Stimulated activated CD8-positive, alpha-beta memory T cell treated with anti-CD3 and anti-CD28 coated beads, Interleukin-12 subunit alpha, Interleukin-12 subunit beta, amount 100 ng/mL, for 1 hour (primary cell): ENCODE measurements at regions not wholly inside any gene's neighbourhood (a gene's known extent, or its start where the extent isn't known, plus 50 kb on each side); places are given as distances from the start of the nearest gene placed in this dataset.
A peak's percentile ranks its signal among the peaks of the same experiment; 100 is the strongest.

ENCODE experiments used
- DNase-seq: peaks from one replicate; pipeline ENCODE4 v3.0.0-alpha.2; 2020; ENCODE audit warnings: low read depth

DNA sequence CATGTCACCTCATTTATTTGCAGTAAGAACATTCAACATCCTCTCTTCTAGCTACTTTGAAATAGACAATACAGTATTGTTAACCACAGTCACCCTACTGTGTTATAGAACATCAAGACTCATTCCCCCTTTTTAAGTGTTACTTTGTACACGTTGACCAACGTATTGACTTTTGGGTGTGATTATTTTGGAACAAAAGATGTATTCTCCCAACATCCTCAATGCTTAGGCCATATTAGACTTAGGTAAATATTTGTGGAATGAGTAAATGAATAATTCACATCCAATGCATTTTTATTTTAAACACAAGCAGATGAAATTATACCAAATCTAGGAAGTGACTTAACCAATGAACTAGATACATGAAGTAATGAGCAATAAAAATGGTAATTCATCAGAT is 296.6 kb downstream of the CHRM3 start:
- no peak for DNase-seq

DNA sequence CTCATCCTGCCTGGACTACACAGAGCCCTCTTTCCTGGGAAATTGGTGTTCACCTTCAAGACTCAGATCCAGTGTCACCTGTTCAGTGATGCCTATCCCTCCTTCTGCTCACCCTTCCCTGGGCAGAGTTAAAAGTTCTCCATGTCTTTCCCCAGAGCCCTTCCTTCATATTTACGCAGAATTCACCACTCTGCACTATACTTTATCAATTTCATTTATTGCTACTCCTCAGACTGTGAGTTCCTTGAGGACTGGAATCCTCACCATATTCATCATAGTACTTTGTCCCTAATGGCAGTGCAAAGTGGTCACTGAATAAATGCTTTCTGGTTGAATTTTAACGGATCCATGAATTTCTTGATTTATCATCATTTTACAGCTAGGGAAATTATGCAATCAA is 300.0 kb downstream of the CHRM3 start:
- no peak for DNase-seq

DNA sequence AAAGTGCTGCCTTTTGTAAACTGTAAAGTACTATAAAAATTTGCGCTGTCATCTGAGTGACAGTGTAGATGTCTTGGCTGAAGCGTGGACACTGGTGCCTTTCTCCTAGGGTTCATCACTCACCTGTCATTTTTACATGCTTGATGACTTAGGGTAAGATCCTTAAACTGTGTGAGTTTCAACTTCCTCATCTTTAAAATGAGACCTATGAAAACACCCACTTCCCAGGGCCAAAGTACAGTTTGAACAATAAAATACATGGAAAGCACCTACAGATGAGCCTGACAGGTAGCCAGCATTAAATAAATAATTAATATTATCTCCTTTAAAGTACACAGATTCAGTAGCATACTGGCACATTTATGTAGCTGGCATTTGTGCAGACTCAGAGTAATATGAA is 309.9 kb downstream of the CHRM3 start:
- DNase-seq: no peak

DNA sequence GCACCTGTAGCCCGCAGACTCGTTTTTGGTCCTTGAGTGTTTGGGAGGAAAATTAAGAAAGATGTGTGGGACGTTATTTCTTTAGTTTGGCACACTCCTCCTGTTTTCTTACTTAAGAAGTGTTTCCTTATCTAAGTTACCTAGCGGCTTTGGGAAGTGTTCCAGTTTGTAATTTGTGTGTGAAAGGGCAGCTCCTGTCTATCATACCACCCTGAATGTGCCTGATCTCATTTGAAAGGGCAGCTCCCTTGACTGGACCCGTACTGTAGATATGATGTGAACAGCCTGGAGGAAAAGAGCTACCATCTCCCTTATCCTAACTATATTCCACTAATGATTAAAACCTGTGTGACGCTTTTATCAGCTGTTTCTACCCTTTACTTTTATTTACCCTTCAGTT is 314.3 kb downstream of the CHRM3 start:
- no peak for DNase-seq

DNA sequence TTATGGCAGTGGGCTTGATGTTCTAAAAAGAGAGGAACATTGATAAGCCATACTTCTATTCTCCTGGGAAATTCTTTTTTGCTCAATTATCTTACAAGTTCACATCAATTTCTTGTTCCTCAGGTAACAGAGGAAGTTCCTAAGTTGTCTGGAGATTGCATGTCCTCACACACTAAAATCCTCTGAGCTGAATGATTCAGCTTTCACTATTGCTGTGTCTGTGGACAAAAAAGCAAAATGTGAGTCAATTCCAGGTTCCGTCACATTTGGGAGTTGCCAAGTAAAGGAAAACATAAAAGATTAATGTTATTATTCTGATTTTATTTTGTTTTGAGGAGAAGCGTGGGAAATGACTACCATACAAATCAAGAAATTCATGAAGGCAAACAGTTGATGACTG is 316.7 kb downstream of the CHRM3 start:
- no peak for DNase-seq

DNA sequence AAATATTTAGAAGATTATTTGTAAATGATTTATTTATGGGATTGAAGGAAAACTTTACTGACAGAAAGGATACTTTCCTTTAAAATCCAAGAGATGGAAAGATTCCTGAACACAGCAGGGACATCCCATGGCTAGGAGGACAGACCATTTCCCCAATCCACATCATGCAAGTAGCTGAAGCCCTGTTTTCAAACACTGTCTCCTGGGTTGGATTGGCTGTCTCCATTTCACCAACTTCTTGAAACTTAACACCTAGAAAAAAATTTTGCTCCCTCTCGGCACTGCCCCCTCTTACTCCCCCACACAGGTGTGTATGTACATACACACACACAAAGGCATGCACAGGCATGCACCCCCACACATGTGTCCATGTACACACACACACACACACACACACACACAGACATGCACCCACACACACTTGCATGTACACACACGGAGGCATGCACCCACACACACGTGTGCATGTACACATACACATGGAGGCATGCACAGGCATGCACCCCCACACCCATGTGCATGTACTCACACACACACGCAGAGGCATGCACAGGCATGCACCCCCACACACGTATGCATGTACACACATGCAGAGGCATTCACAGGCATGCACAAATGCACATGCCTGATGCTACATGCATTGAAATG is 320.0 kb downstream of the CHRM3 start:
- DNase-seq: no peak

DNA sequence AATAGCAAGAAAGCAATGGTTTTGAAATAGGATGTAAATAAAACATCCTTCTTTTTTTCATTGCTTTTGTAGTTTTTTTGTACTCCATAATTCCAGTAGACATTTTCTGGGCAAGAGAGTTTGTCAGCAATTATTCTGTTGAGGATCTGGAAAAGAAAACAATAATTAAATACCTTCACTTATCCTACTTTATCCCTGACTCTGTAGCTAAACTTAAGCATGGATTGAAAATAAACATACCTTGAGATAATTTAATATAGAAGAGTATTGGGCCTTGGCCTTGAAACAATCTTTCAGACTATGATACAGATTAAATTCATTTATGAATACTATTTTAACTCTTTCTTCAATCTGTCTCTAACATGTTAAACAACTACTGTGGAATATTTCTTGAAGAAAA is 321.2 kb downstream of the CHRM3 start:
- no peak for DNase-seq

DNA sequence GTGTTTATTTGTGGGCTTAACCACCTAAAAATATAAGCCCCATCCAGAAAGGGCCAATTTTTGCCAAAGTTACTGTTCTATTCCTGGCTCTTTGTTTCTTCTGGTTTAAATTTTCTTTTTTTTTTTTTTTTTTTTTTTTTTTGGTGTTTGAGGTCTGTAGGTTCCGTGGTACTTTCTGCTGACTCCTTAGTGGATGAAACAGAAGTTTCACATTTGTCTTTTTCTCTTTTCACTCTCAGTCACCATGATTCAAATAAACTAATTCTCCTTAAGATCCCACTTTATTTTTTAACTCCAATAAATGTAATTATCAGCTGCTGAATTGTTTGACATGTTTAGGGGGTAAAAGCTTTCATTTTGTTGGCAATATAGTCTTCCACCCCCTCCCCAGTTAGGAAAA is 322.3 kb downstream of the CHRM3 start:
- DNase-seq: no peak

DNA sequence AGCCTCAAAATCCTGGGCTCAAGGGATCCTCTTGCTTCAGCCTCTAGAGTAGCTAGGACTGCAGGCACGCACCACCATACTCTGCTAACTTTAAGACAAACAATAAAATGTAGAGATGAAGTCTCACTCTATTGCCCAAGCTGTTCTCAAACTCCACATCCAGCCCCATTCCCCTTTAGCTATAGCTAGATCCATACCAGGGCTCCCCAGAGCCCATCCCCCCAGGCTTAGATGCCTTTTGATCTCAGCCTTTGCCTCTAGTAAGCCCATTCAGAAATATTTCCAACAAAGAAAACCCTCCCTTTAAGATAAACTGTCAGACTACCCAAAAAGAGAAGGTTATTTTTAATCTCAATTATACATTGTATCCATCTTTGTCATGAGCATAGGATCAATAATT is 325.4 kb downstream of the CHRM3 start:
- no peak for DNase-seq

DNA sequence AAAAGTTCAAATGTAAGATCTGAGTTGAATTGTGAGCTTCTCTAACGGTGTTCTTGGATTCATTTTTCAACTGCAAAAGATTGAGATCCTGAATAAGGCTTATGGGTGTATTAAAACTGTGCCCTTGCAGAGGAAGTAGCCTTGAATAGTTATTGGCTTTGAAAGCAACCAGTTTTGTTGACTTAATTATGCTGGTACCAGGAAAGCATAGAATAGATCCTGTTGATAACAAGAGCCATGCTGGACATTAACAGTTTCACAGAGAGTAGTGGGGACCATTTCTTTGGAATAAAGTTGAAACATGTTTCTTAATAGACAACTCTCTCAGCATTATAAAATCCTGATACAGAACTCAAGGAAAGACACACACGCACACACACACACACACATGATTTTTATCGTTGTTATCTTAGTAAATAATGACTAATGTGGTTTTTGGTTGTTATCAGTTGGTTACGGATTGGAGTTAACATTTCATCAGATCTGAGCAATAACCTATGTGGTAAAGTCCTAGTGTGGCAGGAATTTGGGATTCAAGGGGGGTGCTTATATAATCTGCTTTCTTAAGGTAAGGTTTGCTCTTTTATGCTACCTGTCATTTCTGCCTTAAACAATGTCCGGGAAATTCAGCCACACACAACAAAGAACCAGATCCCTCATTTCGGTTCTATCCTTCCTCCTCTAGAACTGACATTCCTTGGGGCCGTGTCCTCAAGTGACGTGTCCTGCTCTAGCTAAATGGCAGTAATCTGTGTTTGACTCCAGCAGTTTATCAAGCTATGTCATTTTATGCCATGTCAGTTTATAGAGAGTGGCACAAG is 330.9 kb downstream of the CHRM3 start:
- DNase-seq: no peak

DNA sequence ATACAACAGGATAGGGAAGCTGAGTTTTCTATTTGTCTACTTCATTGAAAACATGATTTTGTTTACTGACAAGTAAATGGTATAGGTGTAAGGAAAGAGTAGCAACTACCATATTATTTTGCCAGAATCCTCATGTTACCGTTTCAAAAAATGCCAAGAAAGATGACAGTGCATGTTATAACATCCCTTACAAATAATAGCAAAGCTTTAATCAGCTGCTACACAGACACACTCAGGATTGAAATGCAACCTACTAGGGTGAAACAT is 331.5 kb downstream of the CHRM3 start:
- no peak for DNase-seq

DNA sequence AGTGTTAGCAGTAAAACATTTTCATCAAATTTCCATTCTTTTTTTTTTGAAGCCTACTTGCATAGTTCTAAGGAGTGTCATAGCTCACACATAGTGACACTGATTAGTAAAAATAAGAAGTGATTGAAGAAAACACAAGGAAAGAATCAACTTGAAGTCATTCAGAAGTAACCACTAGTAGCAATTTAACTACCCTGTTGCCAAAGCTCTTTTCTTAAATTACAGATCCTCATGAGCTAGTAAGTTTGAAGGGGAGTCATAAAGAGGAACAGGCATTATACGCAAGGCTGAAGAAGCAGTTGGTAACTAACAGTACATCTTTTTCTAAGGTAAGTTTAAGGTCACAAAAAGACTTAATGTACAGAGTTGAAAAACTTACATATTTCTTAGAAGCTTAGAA is 332.2 kb downstream of the CHRM3 start:
- DNase-seq: no peak

DNA sequence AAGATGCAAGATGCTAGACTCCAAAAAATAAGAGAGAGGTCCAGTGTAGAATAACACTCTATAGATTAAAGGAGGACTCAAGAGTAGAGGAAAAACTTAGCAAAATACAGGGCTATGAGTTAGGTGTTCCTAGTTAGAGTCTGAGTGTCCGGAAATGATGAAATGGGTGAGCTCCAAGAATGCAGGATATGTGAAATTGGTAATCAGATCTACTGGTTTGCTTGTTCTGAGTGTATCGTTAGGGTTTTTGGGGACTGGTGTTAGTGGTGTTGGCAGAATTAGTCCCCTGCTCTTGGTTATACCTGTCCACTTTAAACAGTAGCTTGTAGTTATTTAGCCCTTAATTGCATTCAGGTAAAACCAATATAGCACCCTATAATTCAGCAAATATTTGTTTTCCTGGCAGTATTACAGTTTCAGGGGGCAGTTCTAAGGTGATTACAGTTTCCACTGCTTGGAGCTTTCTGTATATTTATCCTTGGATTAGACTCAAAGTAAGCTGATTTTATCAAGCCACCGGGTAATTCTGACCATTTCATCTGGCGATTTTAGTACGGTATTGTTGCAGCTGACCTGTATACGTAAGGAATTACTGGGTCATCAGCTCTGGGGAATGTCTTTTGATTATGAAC is 332.7 kb downstream of the CHRM3 start:
- DNase-seq: no peak

DNA sequence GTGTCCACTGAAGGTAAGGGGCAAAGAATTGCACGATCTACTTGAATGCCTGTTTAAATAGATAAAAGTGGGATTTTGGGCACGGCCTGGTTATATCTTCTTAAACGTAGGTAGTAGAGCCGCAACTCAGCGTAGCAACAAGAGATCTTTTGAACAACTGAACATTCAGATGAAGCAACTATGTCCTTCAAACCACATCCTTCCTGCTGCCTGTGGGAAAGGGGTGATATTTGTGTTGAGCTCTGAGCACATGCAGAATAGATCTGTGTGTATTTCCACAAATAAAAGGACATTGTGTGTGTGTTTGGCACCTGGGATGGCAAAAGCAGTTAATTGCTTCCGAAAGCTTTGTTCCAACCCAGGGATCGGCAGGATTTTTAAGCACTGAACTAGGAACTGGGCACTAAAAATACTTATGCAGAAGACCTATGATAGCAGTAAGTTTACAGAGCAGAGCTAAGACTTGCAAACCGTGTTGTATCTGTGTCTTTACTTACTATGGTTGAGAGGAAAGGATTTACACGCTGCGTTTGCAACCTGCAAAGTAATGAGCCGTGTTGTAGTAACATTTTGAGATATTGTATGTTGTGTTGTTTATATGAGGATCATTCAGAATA is 333.4 kb downstream of the CHRM3 start:
- peak; percentile 23 for DNase-seq

DNA sequence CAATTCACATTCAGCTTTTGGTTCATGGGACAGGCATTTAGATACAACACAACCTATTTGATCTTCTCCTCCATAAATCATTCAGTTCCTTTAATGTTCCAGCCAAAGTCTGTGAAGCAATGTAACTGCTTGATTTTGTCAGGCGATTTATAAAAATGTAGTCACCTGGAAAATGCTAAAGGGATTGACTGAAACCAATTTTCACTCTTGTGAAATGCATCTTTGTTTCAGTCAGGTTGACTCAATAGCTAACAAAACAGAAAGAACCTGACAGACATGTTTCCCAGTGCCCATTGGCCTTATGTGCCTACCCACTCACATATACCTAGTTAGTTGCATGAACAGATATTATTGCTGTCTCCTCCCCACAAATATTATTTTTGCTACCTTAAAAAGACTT is 335.7 kb downstream of the CHRM3 start:
- DNase-seq: no peak

DNA sequence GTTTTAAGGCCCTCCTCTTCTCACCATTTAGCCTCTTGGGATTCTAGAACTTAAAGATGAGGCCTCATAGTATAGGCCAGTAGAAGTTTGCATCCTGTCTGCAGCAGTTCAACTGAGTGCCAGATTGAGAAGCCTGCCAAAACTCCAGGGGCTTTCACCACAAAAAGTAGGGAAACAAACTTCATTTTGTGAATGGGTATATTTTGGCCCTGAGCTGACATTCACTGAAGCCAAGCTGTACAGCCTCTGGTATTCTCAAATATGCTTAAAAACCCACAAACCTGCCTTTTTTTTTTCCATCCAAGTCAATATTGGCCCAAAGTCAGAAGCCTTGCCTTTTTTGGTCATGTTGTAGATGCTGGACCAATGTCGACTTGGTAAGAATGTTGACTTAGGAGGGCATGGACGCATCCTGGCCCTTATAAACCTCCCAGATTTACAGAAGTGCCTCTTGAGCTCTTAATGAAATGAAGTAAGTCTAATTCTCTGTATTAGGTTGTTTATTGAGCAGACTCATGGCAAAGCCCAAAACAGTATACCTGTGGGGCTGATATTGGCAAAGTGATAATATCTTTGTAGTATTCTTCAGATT is 337.5 kb downstream of the CHRM3 start:
- no peak for DNase-seq

DNA sequence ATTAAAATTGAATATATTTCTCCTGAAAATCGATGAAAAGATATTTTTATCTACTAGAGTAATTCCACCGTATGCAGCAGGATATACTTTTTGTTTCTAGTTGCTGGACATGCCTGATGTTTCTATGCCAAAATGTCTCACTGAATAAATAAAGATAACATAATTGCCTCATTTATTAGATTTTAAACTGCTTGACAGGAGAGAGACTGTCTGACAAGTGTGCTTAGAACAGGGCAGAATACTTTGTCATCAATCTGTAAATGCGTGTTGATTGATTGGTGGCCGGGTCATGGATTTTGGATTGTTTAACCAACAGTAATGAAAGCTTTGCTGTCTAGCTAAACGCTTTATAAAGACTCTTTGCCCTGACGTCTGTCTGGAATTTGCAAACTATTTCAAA is 339.0 kb downstream of the CHRM3 start:
- no peak for DNase-seq

DNA sequence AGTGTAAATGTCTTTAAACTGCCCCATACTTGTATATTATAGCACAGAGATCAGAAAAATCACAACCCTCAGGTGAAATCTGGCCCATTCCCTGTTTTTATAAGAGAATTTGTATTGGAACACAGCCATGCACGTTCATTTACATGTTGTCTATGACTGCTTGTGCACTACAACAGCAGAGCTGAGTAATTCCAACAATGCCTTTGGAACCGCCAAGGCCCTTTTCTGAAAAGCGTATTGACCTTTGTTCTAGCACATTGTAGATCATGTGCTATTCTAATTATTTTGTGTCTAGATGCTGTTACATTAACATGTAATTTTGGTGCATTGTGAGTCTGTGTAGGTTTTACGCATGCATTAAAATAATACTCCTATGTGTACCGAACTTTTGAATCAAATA is 339.6 kb downstream of the CHRM3 start:
- DNase-seq: no peak

DNA sequence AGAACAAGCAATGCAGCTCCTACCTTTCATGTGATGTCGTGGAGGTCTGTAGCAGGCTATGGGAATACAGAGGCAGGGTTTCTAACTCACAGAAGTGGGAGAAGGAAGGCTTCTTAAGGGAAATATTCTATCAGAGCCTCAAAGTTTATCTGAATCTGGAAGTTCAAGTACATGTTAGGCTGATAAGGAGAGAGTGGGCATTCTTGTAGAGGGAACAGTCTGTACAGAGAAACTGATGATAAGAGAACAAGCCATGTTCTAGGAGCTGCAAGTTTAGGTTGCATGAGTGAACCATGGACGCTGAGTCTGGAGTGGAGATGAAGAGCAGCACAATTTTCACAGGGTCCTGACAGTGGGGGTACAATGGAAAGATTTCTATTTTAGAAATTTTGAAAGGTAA is 344.0 kb downstream of the CHRM3 start:
- DNase-seq: no peak

DNA sequence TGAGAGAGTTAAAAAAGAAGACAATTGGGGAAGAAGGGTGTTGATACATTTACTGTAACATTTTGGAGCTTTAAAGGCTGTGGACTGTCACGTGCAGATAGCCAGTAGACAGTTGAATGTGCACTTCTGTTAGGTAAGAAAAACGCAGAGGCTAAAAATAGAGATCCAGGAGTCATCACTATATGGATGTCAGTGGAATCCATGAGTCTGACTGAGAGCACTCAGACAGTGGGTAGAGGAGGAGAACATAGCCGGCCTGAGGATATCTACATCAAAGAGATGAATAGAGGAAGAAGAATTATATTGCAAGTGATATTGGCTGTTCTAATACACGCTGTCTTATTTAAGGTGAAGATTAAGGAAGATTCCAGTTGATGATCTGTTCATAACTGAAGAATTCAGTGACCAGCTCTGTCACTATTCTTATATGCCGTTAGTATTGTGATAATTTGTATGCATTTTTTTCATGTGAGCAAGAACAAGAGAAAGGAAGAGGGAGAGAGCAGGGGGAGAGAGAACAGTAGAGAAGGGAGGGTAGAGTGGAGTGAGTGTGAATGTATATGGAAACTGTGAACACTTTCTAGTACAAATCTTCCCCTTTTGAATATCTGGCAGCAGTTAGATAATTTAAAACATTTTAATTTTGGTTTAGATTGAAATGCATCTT is 344.8 kb downstream of the CHRM3 start:
- no peak for DNase-seq

DNA sequence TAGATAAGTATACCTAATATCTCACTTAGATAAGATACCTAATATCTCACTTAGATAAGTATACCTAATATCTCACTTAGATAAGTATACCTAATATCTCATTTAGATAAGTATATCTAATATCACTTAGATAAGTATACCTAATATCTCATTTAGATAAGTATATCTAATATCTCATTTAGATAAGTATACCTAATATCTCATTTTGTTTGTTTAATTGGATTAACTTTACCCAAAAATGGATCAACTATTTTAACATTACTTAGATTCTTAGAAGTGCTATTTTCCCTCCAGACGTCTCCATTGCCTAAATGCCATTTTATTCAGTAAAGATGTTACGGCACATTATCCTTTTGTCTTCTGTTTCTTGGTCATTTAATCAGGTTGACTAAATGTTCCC is 346.4 kb downstream of the CHRM3 start:
- no peak for DNase-seq

DNA sequence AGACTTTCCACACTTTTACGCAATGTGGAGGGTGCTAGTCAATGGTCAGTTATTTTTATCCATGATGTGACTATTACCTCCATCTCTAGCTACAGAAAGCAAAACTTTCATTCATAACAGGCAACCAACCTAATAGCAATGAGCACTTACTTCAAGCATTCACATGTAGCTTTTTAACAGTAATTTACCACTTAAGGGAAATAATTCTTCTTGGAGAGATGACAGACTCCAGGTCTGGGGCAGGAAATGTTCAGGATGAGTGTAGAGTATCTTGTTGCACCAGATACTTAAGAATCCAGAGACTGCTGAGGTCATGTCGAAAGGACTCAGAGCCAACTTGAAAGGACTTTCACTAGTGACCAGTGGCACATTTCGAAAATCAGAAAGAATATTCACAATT is 347.6 kb downstream of the CHRM3 start:
- DNase-seq: no peak
